ENCODE measurements at regions not wholly inside any gene's neighbourhood (a gene's known extent, or its start where the extent isn't known, plus 50 kb on each side); places are given as distances from the start of the nearest gene placed in this dataset.
A peak's percentile ranks its signal among the peaks of the same experiment; 100 is the strongest.

- in situ Hi-C loops (cut with MboI; ENCODE audit: low sequenced_read_pairs) = loop anchor here (25.0 kb wide), 1 partner anchor 646 kb away; no protein-coding TSS in a partner anchor
- H2BK20ac ChIP-seq (ENCODE audit: low read depth, low read length) = no peak overlapping the region
- no peak overlapping the region for H3K14ac ChIP-seq (replicated peaks; ENCODE audit: low read depth, low read length)
- no peaks in the 10 kb centered on the region for H3K9me1 ChIP-seq (ENCODE audit: insufficient read depth, low read length)
- no peaks in the 10 kb centered on the region for H3K9me3 ChIP-seq (ENCODE audit: control insufficient read depth, insufficient read depth, low read length)
- H3K18ac ChIP-seq (ENCODE audit: low read depth, low read length) = no peak overlapping the region
- no peak overlapping the region for H2BK120ac ChIP-seq (ENCODE audit: low read depth, low read length)
- H2AK9ac ChIP-seq (replicated peaks; ENCODE audit: low read depth, low read length, poor library complexity) = no peak overlapping the region
- no peak overlapping the region for H3K9ac ChIP-seq (ENCODE audit: low read depth, low read length)
- no peak overlapping the region for H2AK5ac ChIP-seq (ENCODE audit: low read depth, low read length)
- no peak overlapping the region for H3K4ac ChIP-seq (ENCODE audit: low read depth, low read length)
- H3K79me1 ChIP-seq (ENCODE audit: low read depth in 1 of 2, low read length in 2 of 2) = no peaks in the 10 kb centered on the region
- H3K4me2 ChIP-seq (ENCODE audit: low read depth, low read length) = no peak overlapping the region
- H4K5ac ChIP-seq (ENCODE audit: low read depth, low read length) = no peak overlapping the region
- peak; percentile 59 for TF ChIP-seq SMC3 (IDR thresholded peaks at IDR 0.05; ENCODE audit: low read depth, low read length)
- peak; percentile 60 for TF ChIP-seq RAD21 (IDR thresholded peaks at IDR 0.05; ENCODE audit: low read length)
- TF ChIP-seq POLR2A (IDR thresholded peaks at IDR 0.05; ENCODE audit: low read depth, low read length) = no peak
- TF ChIP-seq, protein P1, sequence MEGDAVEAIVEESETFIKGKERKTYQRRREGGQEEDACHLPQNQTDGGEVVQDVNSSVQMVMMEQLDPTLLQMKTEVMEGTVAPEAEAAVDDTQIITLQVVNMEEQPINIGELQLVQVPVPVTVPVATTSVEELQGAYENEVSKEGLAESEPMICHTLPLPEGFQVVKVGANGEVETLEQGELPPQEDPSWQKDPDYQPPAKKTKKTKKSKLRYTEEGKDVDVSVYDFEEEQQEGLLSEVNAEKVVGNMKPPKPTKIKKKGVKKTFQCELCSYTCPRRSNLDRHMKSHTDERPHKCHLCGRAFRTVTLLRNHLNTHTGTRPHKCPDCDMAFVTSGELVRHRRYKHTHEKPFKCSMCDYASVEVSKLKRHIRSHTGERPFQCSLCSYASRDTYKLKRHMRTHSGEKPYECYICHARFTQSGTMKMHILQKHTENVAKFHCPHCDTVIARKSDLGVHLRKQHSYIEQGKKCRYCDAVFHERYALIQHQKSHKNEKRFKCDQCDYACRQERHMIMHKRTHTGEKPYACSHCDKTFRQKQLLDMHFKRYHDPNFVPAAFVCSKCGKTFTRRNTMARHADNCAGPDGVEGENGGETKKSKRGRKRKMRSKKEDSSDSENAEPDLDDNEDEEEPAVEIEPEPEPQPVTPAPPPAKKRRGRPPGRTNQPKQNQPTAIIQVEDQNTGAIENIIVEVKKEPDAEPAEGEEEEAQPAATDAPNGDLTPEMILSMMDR (conservative IDR thresholded peaks at IDR 0.05; ENCODE audit: low read depth, low read length) = peak; percentile 70
- whole genome bisulfite sequencing, 2 experiments (ENCODE audit: extremely low coverage in 2 of 2, insufficient read length in 1 of 2) = no CpG with 5 or more reads among the region's 7 CpGs
- no peak overlapping the region for H3K56ac ChIP-seq (ENCODE audit: extremely low read depth, insufficient read depth, low read length)
- no peak overlapping the region for H4K91ac ChIP-seq (ENCODE audit: insufficient read depth, low read depth, low read length)
- H3K27ac ChIP-seq (ENCODE audit: insufficient read depth, low read length) = no peak overlapping the region
- no peak overlapping the region for H4K8ac ChIP-seq (ENCODE audit: low read depth in 2 of 2, low read length in 2 of 2)
- H3K36me3 ChIP-seq (ENCODE audit: control insufficient read depth, insufficient read depth, low read length) = no peaks in the 10 kb centered on the region
- no peak overlapping the region for H2BK5ac ChIP-seq (ENCODE audit: low read depth, low read length, poor library complexity, severe bottlenecking)
- no peak overlapping the region for H3K4me3 ChIP-seq (ENCODE audit: insufficient read depth, low read depth, low read length)
- DNase-seq (peak; percentile 57), ATAC-seq (ENCODE audit: low read depth) (0 out of 2 replicates have a peak, but pooled peaks have one; percentile 44)
- H4K20me1 ChIP-seq (ENCODE audit: insufficient read depth, low read length) = no peaks in the 10 kb centered on the region
- H3K4me1 ChIP-seq (ENCODE audit: control insufficient read depth, insufficient read depth, low read length) = no peaks in the 10 kb centered on the region
- H2AFZ ChIP-seq (replicated peaks; ENCODE audit: low read length, poor library complexity) = no peak overlapping the region
- ChIA-PET POLR2A (ENCODE audit: unreplicated experiment) (no interaction called here), CTCF (no interaction called here)
- H3K23ac ChIP-seq (ENCODE audit: low read depth, low read length) = no peak overlapping the region
- no TSS peak for BruUV-seq (replicated peaks)
- dilution Hi-C loops (cut with HindIII; ENCODE audit: low sequenced_read_pairs, unreplicated experiment) = no loop called here
- H2BK15ac ChIP-seq (ENCODE audit: low read depth, low read length) = no peak overlapping the region
- intact Hi-C loops (cut with micrococcal nuclease) = loop anchor here (1.0 to 10.0 kb wide), 4 partner anchors 146 to 651 kb away; no protein-coding TSS in a partner anchor
- H3K27me3 ChIP-seq (ENCODE audit: control insufficient read depth, insufficient read depth, low read length) = no peaks in the 10 kb centered on the region
Observed at GRCh38 chr4:111283066-111283677, 660.3 kb upstream of the PITX2 start.

Data from IMR-90 (cell line).